IMR-90 (cell line): ENCODE measurements at regions not wholly inside any gene's neighbourhood (a gene's known extent, or its start where the extent isn't known, plus 50 kb on each side); places are given as distances from the start of the nearest gene placed in this dataset.

Source experiments
- ATAC-seq: fragments of 200-7000 bp; cut with Tn5 transposase; 2 replicates; pipeline ENCODE4 v1.9.1; 2020; ENCODE audit warnings: low read depth, mild to moderate bottlenecking, moderate library complexity
- BruUV-seq: library from RNA; stranded (reverse); fragments of 400-500 nt; replicated peaks from 2 replicates; lab custom pipeline; 2021; lab: Mats Ljungman, UMichigan
- CTCF ChIA-PET: fragments of 300-600 bp; formaldehyde crosslinking; extraction: SDS; loops from one replicate; lab custom pipeline; 2021; ENCODE audit warnings: antibody characterized with exemption; lab: Yijun Ruan, JAX
- POLR2A ChIA-PET: fragments of 300-600 bp; sonication (Branson Sonifier 250); formaldehyde crosslinking; loops from one replicate; lab custom pipeline; 2022; ENCODE audit warnings: antibody characterized with exemption; ENCODE audit not compliant: unreplicated experiment; lab: Charles Lee
- DNase-seq: peaks from one replicate; pipeline ENCODE4 v3.0.0; 2013
- H2AFZ ChIP-seq: replicated peaks from 2 replicates; pipeline ENCODE3; 2013; ENCODE audit warnings: low read length, mild to moderate bottlenecking; ENCODE audit not compliant: poor library complexity
- H2AK5ac ChIP-seq: 2 replicates; pipeline ENCODE4 v1.6.1; 2013; ENCODE audit warnings: low read depth, low read length, inconsistent platforms
- H2AK9ac ChIP-seq: replicated peaks from 2 replicates; pipeline ENCODE3; 2013; ENCODE audit warnings: mild to moderate bottlenecking, low read depth, low read length, moderate library complexity; ENCODE audit not compliant: poor library complexity
- H2BK120ac ChIP-seq: 2 replicates; pipeline ENCODE4 v1.6.1; 2013; ENCODE audit warnings: low read depth, low read length, inconsistent platforms
- H2BK15ac ChIP-seq: 3 replicates; pipeline ENCODE4 v1.6.1; 2013; ENCODE audit warnings: low read depth, low read length, inconsistent platforms
- H2BK20ac ChIP-seq: 2 replicates; pipeline ENCODE4 v1.6.1; 2013; ENCODE audit warnings: low read depth, mild to moderate bottlenecking, inconsistent platforms, low read length, moderate library complexity
- H2BK5ac ChIP-seq: 2 replicates; pipeline ENCODE4 v1.6.1; 2013; ENCODE audit warnings: mild to moderate bottlenecking, low read depth, low read length, inconsistent platforms; ENCODE audit not compliant: poor library complexity, severe bottlenecking
- H3K14ac ChIP-seq: replicated peaks from 2 replicates; pipeline ENCODE4 v1.6.1; 2013; ENCODE audit warnings: low read depth, low read length, inconsistent platforms
- H3K18ac ChIP-seq: 2 replicates; pipeline ENCODE4 v1.6.1; 2013; ENCODE audit warnings: low read depth, low read length, control low read depth
- H3K23ac ChIP-seq: 2 replicates; pipeline ENCODE4 v1.6.1; 2013; ENCODE audit warnings: low read depth, low read length, inconsistent platforms
- H3K27ac ChIP-seq: 2 replicates; pipeline ENCODE4 v1.5.1; 2013; ENCODE audit warnings: mild to moderate bottlenecking, control low read depth, low read length; ENCODE audit not compliant: insufficient read depth
- H3K27me3 ChIP-seq: 2 replicates; pipeline ENCODE4 v1.6.1; 2013; ENCODE audit warnings: low read length; ENCODE audit not compliant: control insufficient read depth, insufficient read depth
- H3K36me3 ChIP-seq: 2 replicates; pipeline ENCODE4 v1.6.1; 2013; ENCODE audit warnings: low read length, mixed read lengths; ENCODE audit not compliant: control insufficient read depth, insufficient read depth
- H3K4ac ChIP-seq: 2 replicates; pipeline ENCODE4 v1.6.1; 2013; ENCODE audit warnings: low read depth, low read length, inconsistent platforms
- H3K4me1 ChIP-seq: 2 replicates; pipeline ENCODE4 v1.6.1; 2013; ENCODE audit warnings: low read length, mixed read lengths; ENCODE audit not compliant: control insufficient read depth, insufficient read depth
- H3K4me2 ChIP-seq: 2 replicates; pipeline ENCODE4 v1.6.1; 2013; ENCODE audit warnings: low read depth, mild to moderate bottlenecking, control low read depth, low read length, moderate library complexity
- H3K4me3 ChIP-seq: 2 replicates; pipeline ENCODE4 v1.5.1; 2013; ENCODE audit warnings: low read depth, mild to moderate bottlenecking, control low read depth, low read length, moderate library complexity; ENCODE audit not compliant: insufficient read depth
- H3K56ac ChIP-seq: 2 replicates; pipeline ENCODE4 v1.6.1; 2013; ENCODE audit warnings: low read length, inconsistent platforms; ENCODE audit not compliant: insufficient read depth; ENCODE audit errors: extremely low read depth
- H3K79me1 ChIP-seq, 2 experiments: 2 replicates each; pipeline ENCODE4 v1.6.1; 2013; ENCODE audit warnings: low read length in 2 of 2, inconsistent platforms in 1 of 2, low read depth in 1 of 2
- H3K9ac ChIP-seq: 2 replicates; pipeline ENCODE4 v1.6.1; 2013; ENCODE audit warnings: low read depth, low read length, control low read depth
- H3K9me1 ChIP-seq: 2 replicates; pipeline ENCODE4 v1.6.1; 2013; ENCODE audit warnings: low read length, inconsistent platforms; ENCODE audit not compliant: insufficient read depth
- H3K9me3 ChIP-seq: 2 replicates; pipeline ENCODE4 v1.6.1; 2013; ENCODE audit warnings: low read length; ENCODE audit not compliant: control insufficient read depth, insufficient read depth
- H4K20me1 ChIP-seq: 2 replicates; pipeline ENCODE4 v1.6.1; 2013; ENCODE audit warnings: low read length, inconsistent platforms; ENCODE audit not compliant: insufficient read depth
- H4K5ac ChIP-seq: 2 replicates; pipeline ENCODE4 v1.6.1; 2013; ENCODE audit warnings: mild to moderate bottlenecking, low read depth, low read length, control low read depth
- H4K8ac ChIP-seq, 2 experiments: 2 replicates each; pipeline ENCODE4 v1.6.1; 2013; ENCODE audit warnings: low read depth in 2 of 2, low read length in 2 of 2, control low read depth in 1 of 2, inconsistent platforms in 1 of 2
- H4K91ac ChIP-seq: 2 replicates; pipeline ENCODE4 v1.6.1; 2013; ENCODE audit warnings: low read depth, low read length, inconsistent platforms; ENCODE audit not compliant: insufficient read depth
- CEBPB ChIP-seq: IDR thresholded peaks from 2 replicates; pipeline ENCODE4 v1.6.1; 2012; ENCODE audit warnings: low read depth, low read length, improper control_type of control experiment
- FOS ChIP-seq: fragments of 150-350 bp; IDR thresholded peaks from 2 replicates; pipeline ENCODE4 v1.6.1; 2016; ENCODE audit warnings: low read depth, low read length
- POLR2A ChIP-seq: IDR thresholded peaks from 2 replicates; pipeline ENCODE4 v1.6.1; 2012; ENCODE audit warnings: mild to moderate bottlenecking, low read depth, low read length
- RAD21 ChIP-seq: IDR thresholded peaks from 2 replicates; pipeline ENCODE4 v1.6.1; 2012; ENCODE audit warnings: low read length, improper control_type of control experiment
- WGBS, 2 experiments: methylation state at CpG; one replicate each; pipeline versions ENCODE4 v1.1.5 to v1.1.7; 2013; ENCODE audit warnings: missing lambda C conversion rate in 2 of 2; ENCODE audit not compliant: insufficient read length in 1 of 2; ENCODE audit errors: extremely low coverage in 2 of 2; 5-methylcytosine and 5-hydroxymethylcytosine counted together
- dilution Hi-C: fragments of 300-500 bp; cut with HindIII; formaldehyde crosslinking; loops from one replicate; pipeline ENCODE4 v1.14.3; 2018; ENCODE audit warnings: low sequenced_read_pairs; ENCODE audit not compliant: unreplicated experiment
- in situ Hi-C: fragments of 300-500 bp; cut with MboI; formaldehyde crosslinking; loops from 3 replicates; pipeline ENCODE4 v1.14.3; 2019; ENCODE audit warnings: low sequenced_read_pairs, inconsistent platforms, mixed read lengths
- intact Hi-C: fragments of 100-400 bp; cut with micrococcal nuclease; formaldehyde crosslinking; loops from 2 replicates; pipeline ENCODE4 v1.10.0; 2022

- Histone ChIP-seq H3K4me3 (no peak overlapping the region), H3K4me2 (no peak overlapping the region), H4K91ac (no peak overlapping the region), H2BK20ac (no peak overlapping the region), H3K4me1 (no peaks in the 10 kb centered on the region), H3K23ac (no peak overlapping the region), H4K8ac (no peak overlapping the region), H3K14ac (no peak overlapping the region), H2BK15ac (no peak overlapping the region), H2AFZ (no peak overlapping the region), H3K27me3 (no peaks in the 10 kb centered on the region), H3K9me1 (no peaks in the 10 kb centered on the region), H2AK5ac (no peak overlapping the region), H3K27ac (no peak overlapping the region), H3K4ac (no peak overlapping the region), H2AK9ac (no peak overlapping the region), H4K5ac (no peak overlapping the region), H3K18ac (no peak overlapping the region), H3K36me3 (no peaks in the 10 kb centered on the region), H3K9me3 (no peaks in the 10 kb centered on the region; the same call in 1 of the 2 replicates), H2BK5ac (no peak overlapping the region), H2BK120ac (no peak overlapping the region), H3K9ac (no peak overlapping the region), H3K56ac (no peak overlapping the region), H4K20me1 (no peaks in the 10 kb centered on the region), H3K79me1 (no peaks in the 10 kb centered on the region)
- dilution Hi-C loops (no loop called here), intact Hi-C loops (no loop called here), in situ Hi-C loops (no loop called here)
- POLR2A ChIA-PET, result no interaction called here
- WGBS, 2 experiments, result 20% methylated on average over 2 of the region's 5 CpGs; no CpG with 5 or more reads in 1 of the 2 experiments
- CTCF ChIA-PET, result no interaction called here
- DNase-seq (no peak), ATAC-seq (no peak)
- no TSS peak for BruUV-seq
- no peak for TF ChIP-seq POLR2A
- TF ChIP-seq CEBPB, result no peak
- no peak for TF ChIP-seq RAD21
- no peak for TF ChIP-seq FOS
Observed at GRCh38 chr3:181230258-181230657, 240.7 kb upstream of the DNAJC19 start.
